Keratinocyte (primary cell): ENCODE measurements at regions not wholly inside any gene's neighbourhood (a gene's known extent, or its start where the extent isn't known, plus 50 kb on each side); places are given as distances from the start of the nearest gene placed in this dataset.

Experiments used
- DNase-seq: peaks from one replicate; pipeline ENCODE4 v3.0.0-alpha.2; 2011; ENCODE audit warnings: low read depth, missing footprints, low spot score
- FAIRE-seq: peaks from 2 replicates; lab custom pipeline; 2011; peaks lifted over from hg19 to GRCh38; lab: Jason Lieb, UNC
- H2AFZ ChIP-seq: 2 replicates; pipeline ENCODE4 v1.6.0; 2012; ENCODE audit warnings: low read length, control low read depth, inconsistent platforms; ENCODE audit not compliant: control insufficient read depth
- H3K27ac ChIP-seq: 2 replicates; pipeline ENCODE4 v1.5.1; 2011; ENCODE audit warnings: low read length; ENCODE audit not compliant: control insufficient read depth, insufficient read depth
- H3K27me3 ChIP-seq: 3 replicates; pipeline ENCODE4 v1.6.0; 2011; ENCODE audit warnings: low read length; ENCODE audit not compliant: control insufficient read depth, insufficient read depth; ENCODE audit errors: extremely low read depth
- H3K36me3 ChIP-seq, 2 experiments: 2 replicates in 1 of 2; 3 replicates in 1 of 2; pipeline ENCODE4 v1.5.1; 2011; ENCODE audit warnings: low read length in 2 of 2, mild to moderate bottlenecking in 1 of 2; ENCODE audit not compliant: control insufficient read depth in 2 of 2, insufficient read depth in 2 of 2; ENCODE audit errors: extremely low read depth in 1 of 2
- H3K4me1 ChIP-seq: 3 replicates; pipeline ENCODE4 v1.5.1; 2011; ENCODE audit warnings: low read length; ENCODE audit not compliant: control insufficient read depth, insufficient read depth; ENCODE audit errors: extremely low read depth
- H3K4me2 ChIP-seq: 3 replicates; pipeline ENCODE4 v1.6.0; 2011; ENCODE audit warnings: low read depth, low read length; ENCODE audit not compliant: control insufficient read depth, insufficient read depth; ENCODE audit errors: extremely low read depth
- H3K4me3 ChIP-seq, 3 experiments: fragments of 200-600 bp in 1 of 3; sonication (generic) in 1 of 3; 2 replicates in 2 of 3; 3 replicates in 1 of 3; pipeline ENCODE4 v1.5.1; 2011 to 2016; ENCODE audit warnings: low read length in 3 of 3, mild to moderate bottlenecking in 3 of 3, control low read depth in 2 of 3, inconsistent platforms in 1 of 3, low read depth in 1 of 3, mixed read lengths in 1 of 3, mixed run types in 1 of 3, moderate library complexity in 1 of 3; ENCODE audit not compliant: control insufficient read depth in 2 of 3, insufficient read depth in 2 of 3; ENCODE audit errors: extremely low read depth in 1 of 3
- H3K79me2 ChIP-seq: 2 replicates; pipeline ENCODE4 v1.6.0; 2012; ENCODE audit warnings: low read length; ENCODE audit not compliant: control insufficient read depth, insufficient read depth
- H3K9ac ChIP-seq: 3 replicates; pipeline ENCODE4 v1.6.0; 2011; ENCODE audit warnings: low read length; ENCODE audit not compliant: control insufficient read depth, insufficient read depth; ENCODE audit errors: extremely low read depth
- H3K9me1 ChIP-seq: 3 replicates; pipeline ENCODE4 v1.6.0; 2011; ENCODE audit warnings: low read length; ENCODE audit not compliant: control insufficient read depth, insufficient read depth; ENCODE audit errors: extremely low read depth
- H3K9me3 ChIP-seq: 2 replicates; pipeline ENCODE4 v1.5.1; 2012; ENCODE audit warnings: low read depth, low read length; ENCODE audit not compliant: control insufficient read depth
- H4K20me1 ChIP-seq: 3 replicates; pipeline ENCODE4 v1.6.0; 2011; ENCODE audit warnings: low read length; ENCODE audit not compliant: control insufficient read depth, insufficient read depth; ENCODE audit errors: extremely low read depth
- EZH2 ChIP-seq: IDR thresholded peaks from one replicate; pipeline ENCODE4 v1.6.1; 2012; ENCODE audit warnings: inconsistent platforms, mild to moderate bottlenecking, low read length, moderate library complexity
- dilution Hi-C: fragments of 300-500 bp; cut with MboI; formaldehyde crosslinking; loops from one replicate; pipeline ENCODE4 v1.7.0; 2020; ENCODE audit warnings: low sequenced_read_pairs; ENCODE audit not compliant: extremely low pct_ligation_motif_present
- TF ChIP-seq, protein P1 (sequence below), 3 experiments: IDR thresholded peaks in 1 of 3; conservative IDR thresholded peaks in 1 of 3; optimal IDR thresholded peaks in 1 of 3; 2 replicates in 2 of 3; 3 replicates in 1 of 3; pipeline versions ENCODE3 to v1.5.1; 2011; ENCODE audit warnings: low read length in 3 of 3, mild to moderate bottlenecking in 3 of 3, moderate library complexity in 2 of 3, control low read depth in 1 of 3, inconsistent platforms in 1 of 3; ENCODE audit not compliant: insufficient read depth in 2 of 3; ENCODE audit errors: extremely low read depth in 1 of 3

DNA sequence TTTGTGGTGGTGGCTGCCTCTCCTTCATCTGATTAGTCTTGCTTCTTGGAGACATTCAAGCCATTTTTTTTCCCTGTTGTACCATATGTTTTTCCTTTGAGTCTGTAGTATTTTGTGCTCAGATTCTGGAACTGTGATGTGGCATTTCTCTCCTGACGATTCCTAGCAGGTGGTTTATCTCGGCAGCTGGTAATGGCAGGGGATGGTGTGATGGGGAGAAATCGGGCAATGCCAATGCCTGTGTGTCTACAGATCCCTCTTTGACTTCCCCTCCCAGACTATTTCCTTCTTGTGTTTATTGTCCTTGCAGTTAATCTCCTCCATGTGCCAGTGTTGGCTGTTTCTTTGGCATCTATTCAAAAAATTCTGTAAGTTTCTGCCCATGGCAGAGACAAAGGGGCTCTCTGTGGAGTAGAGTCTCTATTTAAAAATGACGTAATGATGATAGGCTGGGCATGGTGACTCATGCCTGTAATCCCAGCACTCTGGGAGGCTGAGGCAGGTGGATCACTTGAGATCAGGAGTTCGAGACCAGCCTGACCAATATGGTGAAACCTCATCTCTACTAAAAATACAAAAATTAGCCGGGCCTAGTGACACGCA is 90.2 kb upstream of the ERCC4 start:
- TF ChIP-seq EZH2 = no peak
- TF ChIP-seq, protein P1, sequence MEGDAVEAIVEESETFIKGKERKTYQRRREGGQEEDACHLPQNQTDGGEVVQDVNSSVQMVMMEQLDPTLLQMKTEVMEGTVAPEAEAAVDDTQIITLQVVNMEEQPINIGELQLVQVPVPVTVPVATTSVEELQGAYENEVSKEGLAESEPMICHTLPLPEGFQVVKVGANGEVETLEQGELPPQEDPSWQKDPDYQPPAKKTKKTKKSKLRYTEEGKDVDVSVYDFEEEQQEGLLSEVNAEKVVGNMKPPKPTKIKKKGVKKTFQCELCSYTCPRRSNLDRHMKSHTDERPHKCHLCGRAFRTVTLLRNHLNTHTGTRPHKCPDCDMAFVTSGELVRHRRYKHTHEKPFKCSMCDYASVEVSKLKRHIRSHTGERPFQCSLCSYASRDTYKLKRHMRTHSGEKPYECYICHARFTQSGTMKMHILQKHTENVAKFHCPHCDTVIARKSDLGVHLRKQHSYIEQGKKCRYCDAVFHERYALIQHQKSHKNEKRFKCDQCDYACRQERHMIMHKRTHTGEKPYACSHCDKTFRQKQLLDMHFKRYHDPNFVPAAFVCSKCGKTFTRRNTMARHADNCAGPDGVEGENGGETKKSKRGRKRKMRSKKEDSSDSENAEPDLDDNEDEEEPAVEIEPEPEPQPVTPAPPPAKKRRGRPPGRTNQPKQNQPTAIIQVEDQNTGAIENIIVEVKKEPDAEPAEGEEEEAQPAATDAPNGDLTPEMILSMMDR (optimal IDR thresholded peaks at IDR 0.05 in 1 of 3, IDR thresholded peaks at IDR 0.05 in 1 of 3, conservative IDR thresholded peaks at IDR 0.05 in 1 of 3; ENCODE audit: extremely low read depth in 1 of 3, insufficient read depth in 2 of 3, low read length in 3 of 3) = no peak
- dilution Hi-C loops = no loop called here
- no peaks in the 10 kb centered on the region for H4K20me1 ChIP-seq
- no peak overlapping the region for H2AFZ ChIP-seq
- no peak overlapping the region for H3K4me3 ChIP-seq
- FAIRE-seq (no peak), DNase-seq (no peak)
- H3K27me3 ChIP-seq = no peaks in the 10 kb centered on the region
- H3K36me3 ChIP-seq = no peaks in the 10 kb centered on the region
- H3K4me2 ChIP-seq = no peak overlapping the region
- H3K79me2 ChIP-seq = no peaks in the 10 kb centered on the region
- H3K9me1 ChIP-seq = no peaks in the 10 kb centered on the region
- no peak overlapping the region for H3K27ac ChIP-seq
- H3K4me1 ChIP-seq = no peaks in the 10 kb centered on the region
- no peak overlapping the region for H3K9ac ChIP-seq
- H3K9me3 ChIP-seq = no peaks in the 10 kb centered on the region

DNA sequence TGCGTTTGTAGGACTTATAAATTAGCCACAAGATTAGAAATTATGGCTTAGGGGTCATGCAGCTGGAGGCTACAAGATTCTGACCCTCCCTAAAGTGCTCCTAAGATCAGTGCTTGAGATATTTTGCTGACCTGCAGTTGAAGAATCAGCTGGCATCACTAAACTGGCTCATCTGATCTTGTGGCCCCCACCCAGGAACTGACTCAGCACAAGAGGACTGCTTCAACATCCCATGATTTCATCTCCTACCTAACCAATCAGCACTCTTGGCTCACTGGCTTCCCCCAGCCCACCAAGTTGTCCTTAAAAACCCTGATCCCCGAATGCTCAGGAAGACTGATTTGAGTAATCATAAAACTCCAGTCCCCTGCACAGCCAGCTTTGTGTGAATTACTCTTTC is 86.4 kb upstream of the ERCC4 start:
- H3K4me2 ChIP-seq = no peak overlapping the region
- no peaks in the 10 kb centered on the region for H3K36me3 ChIP-seq
- FAIRE-seq (no peak), DNase-seq (no peak)
- no peaks in the 10 kb centered on the region for H3K27me3 ChIP-seq
- dilution Hi-C loops = no loop called here
- no peak overlapping the region for H3K27ac ChIP-seq
- H3K9me1 ChIP-seq = no peaks in the 10 kb centered on the region
- no peaks in the 10 kb centered on the region for H4K20me1 ChIP-seq
- H3K79me2 ChIP-seq = no peaks in the 10 kb centered on the region
- no peaks in the 10 kb centered on the region for H3K4me1 ChIP-seq
- no peak overlapping the region for H3K9ac ChIP-seq
- TF ChIP-seq, protein P1 (optimal IDR thresholded peaks at IDR 0.05 in 1 of 3, IDR thresholded peaks at IDR 0.05 in 1 of 3, conservative IDR thresholded peaks at IDR 0.05 in 1 of 3; ENCODE audit: extremely low read depth in 1 of 3, insufficient read depth in 2 of 3, low read length in 3 of 3) = no peak
- no peak for TF ChIP-seq EZH2
- no peaks in the 10 kb centered on the region for H3K9me3 ChIP-seq
- H2AFZ ChIP-seq = no peak overlapping the region
- H3K4me3 ChIP-seq = no peak overlapping the region
